Skeletal muscle cell (primary cell): ENCODE measurements at regions not wholly inside any gene's neighbourhood (a gene's known extent, or its start where the extent isn't known, plus 50 kb on each side); places are given as distances from the start of the nearest gene placed in this dataset.
A peak's percentile ranks its signal among the peaks of the same experiment; 100 is the strongest.
"Not testable (repeated sequence)": the region's sequence is repeated elsewhere in the genome, so short reads cannot be mapped to it uniquely, and the experiment has no call there.

Experiments
- DNase-seq: peaks from one replicate; pipeline ENCODE4 v3.0.0-alpha.2; 2010; ENCODE audit warnings: low read depth
- H3K4me3 ChIP-seq: 2 replicates; pipeline ENCODE4 v1.5.1; 2011; ENCODE audit warnings: low read depth, mild to moderate bottlenecking, control low read depth, low read length, moderate library complexity

DNA sequence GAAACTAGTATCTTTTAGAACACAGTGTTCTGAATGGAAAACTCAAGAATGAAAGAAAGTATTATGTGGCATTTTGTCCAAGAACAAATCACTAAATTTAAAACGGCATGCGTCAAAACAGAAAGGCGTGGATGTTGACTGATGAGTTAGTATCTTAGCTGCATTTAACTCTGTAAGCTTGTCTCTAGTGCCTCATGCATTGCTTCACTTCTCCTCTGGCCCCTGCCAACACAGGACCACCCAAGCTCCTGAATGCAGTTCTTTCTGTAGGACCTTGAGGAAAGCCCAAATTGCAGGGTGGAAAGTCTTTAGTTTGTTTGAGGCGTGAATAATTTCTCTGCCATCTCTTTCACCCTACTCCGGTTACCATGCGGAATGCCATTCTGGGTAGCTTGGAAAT is 632.2 kb downstream of the COL12A1 start:
- no peak overlapping the region for H3K4me3 ChIP-seq
- DNase-seq = no peak

DNA sequence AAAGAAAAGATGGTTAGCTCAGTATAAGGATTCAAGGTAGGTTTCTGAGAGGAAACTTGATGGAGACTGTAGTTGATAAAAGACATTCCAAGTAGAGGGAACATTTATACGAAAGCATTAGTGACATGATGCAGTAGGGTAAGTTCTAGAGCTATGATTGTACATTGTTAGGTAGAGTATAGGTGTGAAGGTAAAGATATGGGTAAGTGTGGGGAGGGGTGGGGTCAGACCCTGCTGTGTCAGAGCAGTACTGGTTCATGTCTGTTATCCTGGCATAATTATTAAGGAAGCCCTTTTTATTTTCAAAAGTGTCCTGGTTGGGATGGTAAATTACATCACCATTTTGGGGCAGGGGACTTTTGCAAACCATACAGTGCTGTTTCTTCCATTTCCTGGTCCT is 635.8 kb downstream of the COL12A1 start:
- no peak overlapping the region for H3K4me3 ChIP-seq
- DNase-seq = no peak

DNA sequence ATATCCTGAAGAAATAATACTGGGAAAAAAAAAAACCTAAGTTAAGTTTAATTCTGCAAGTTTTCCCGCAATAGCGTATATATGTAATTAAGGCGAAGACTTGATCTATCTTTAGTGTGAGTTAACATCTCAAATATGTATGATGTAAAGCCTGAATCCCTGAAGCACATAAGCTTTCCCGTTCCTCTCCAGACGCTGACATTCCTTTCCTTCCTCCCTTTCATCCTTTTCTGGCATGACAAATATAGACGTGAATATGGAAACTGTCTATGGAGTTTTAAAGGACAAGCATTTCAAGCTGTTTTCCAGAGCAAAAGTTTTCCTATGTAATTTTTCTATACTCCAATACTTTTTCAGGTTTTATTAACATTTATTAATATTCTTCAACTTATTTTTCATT is 637.0 kb downstream of the COL12A1 start:
- DNase-seq = peak; percentile 51
- no peak overlapping the region for H3K4me3 ChIP-seq

DNA sequence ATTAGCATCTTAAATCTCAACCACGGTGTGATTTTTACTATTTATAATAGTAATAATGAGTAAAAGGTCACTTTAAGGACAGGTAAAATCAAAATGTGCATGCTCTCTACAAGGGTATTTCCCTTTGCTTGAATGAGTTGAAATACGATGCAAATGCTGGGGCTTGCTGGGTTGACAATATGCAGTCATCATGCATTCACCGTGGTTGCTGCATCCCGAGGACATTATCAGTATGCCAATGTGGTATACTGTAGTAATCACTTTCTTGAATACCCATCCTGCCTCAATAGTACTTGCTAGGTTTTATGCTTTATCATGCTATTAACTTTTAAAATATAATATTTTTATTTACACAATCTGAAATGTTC is 637.9 kb downstream of the COL12A1 start:
- H3K4me3 ChIP-seq, DNase-seq: not testable (repeated sequence)

DNA sequence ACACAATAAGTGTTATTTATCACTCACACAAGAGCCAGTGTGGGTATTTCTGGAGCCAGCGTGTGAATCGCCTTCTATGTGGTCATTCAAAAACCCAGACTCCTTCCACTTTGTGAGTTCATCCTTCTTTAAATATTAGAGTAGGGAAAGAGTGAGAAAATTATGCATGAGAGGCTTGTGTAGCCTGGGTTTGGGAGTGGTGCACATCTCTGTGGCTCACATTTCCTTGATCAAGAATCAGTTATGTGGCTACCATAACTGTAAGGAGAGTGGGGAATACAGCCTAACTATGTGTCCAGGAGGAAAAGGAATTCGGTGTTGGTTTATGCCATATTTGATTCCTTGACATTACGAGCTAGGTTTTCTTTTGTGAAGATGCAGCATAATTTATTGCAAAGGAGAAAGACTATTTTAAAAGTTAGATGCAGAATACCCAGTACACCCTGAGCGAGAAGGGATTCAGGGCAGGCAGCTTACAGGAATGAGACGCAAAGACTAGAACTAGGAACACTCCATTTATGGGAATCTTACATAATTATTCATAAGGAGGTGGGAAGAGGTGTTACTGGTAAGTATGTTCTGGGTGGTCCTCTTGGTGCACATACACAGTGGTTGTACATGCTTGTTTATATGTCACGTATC is 638.5 kb downstream of the COL12A1 start:
- DNase-seq = no peak
- H3K4me3 ChIP-seq = no peak overlapping the region

DNA sequence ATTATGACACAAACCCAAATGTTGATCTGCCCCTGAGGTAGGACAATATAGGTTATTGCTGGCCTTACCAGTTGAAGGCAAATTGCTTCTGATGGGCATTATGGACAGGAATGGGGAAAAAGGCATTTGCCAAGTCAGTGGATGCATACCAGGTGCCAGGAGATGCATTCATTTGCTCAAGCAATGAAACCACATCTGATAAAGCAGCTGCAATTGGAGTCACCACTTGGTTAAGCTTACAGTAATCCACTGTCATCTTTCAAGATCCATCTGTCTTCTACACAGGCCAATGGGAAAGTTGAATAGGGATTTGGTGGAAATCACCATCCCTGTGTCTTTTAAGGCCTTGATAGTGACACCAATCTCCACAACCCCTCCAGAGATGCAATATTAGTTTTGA is 648.6 kb downstream of the COL12A1 start:
- no peak for DNase-seq
- H3K4me3 ChIP-seq = no peak overlapping the region

DNA sequence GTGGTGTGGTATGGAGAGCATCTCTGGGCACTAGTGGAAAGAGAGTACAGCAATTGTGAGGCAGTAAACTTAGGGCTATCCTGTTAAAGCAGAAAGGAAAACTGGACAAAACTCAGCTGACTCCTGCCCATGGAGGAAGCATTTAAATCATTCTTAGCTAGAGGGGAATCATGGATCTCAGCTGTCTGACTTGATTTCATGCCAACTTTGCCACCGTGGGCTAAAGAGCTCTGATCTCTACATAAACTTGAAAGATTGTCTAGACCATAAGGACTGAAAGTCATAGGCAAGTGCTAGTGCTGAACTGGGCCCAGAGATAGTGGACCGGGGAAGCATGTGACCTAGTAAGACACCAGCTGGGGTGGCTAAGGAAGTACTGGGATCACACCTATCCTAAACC is 651.8 kb downstream of the COL12A1 start:
- DNase-seq = no peak
- H3K4me3 ChIP-seq = no peak overlapping the region

DNA sequence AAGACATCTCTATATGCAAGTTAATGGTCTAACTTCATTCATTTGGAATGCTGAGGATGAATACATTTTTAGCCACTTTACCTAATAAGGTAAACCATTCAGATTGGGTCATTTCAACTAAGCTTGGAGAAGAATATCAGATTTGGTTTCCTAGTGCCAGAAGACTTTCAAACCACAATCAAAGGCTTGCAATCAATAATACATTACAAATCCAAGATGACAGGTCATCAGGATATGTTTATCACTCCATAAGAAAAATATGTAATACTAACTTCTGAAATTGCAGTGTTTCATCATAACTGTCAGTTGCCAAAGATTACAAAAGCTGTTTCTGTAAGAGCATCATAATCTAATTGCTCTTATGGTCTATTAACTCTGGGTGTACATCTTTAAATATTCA is 654.0 kb downstream of the COL12A1 start:
- no peak overlapping the region for H3K4me3 ChIP-seq
- DNase-seq = no peak

DNA sequence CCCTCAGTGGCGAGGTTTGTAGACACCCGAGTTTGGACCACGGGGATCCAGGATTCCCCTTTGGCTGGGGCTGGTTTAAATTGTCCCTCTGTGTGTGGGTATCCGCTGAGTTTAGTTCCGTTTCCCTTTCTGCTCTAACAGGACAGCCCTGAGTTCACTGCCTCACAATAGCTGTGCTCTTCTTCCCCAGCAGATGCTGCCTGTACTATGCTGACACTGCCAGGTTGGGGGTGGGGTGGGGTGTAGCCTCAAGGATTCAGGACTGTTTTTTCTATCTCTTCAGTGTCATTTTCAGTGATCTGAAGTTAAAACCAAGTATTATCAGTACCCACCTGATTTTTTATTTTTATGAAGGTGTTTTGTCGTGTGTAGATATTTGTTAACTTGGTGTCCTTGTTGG is 655.0 kb downstream of the COL12A1 start:
- no peak overlapping the region for H3K4me3 ChIP-seq
- no peak for DNase-seq

DNA sequence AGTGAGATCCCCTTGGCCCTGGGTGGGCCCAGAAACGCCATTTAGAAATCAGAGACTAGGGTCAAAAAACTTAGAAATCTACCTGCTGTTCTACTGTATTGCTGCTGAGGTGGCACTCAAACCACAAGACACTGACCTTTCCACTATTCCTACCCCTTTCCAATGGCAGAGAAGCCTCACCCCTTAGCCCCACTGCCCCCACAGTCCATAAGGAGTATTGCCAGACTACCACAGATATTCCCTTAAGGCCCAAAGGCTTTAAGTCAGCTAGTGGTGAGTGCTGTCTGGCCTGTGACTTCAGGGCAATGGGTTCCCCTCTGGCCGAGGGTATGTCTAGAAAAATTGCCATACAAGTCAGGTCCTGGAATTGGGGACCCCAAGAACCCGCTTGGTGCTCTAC is 656.1 kb downstream of the COL12A1 start:
- no peak overlapping the region for H3K4me3 ChIP-seq
- DNase-seq = no peak

DNA sequence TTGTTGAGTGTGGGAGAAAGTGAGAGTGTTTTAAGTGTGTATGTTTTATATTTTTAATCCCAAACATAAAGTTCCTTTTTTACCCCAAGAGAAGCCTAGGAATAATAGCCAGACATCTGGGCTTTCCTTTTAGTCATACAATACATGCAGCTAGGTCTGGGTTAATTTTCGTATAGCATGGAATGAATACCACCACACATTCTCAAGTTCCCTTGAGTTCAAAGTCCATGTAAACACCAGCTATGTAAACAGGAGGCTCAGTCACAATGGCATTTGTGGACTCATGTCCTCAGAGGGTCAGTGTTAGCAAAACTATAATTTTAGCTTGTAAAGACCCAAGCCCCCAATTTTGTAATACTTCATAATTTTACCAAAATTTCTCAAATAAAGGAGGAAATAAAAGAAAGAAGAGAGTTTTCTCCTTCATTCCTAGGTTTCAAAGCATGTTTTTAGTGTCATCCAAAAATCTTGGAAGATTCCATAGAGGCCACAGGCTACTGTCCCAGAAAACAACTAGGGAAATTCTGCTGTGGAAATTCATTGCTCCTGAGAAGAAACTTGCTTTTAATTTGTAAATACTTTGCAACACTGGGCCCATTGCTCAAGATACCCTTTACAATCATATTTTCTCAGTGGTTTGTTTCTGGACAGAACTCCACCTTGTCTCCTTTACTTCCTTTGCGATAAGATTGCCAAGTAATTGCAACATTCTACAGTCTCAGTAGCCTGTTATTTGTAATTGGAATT is 671.2 kb downstream of the COL12A1 start:
- H3K4me3 ChIP-seq = no peak overlapping the region
- peak; percentile 34 for DNase-seq

DNA sequence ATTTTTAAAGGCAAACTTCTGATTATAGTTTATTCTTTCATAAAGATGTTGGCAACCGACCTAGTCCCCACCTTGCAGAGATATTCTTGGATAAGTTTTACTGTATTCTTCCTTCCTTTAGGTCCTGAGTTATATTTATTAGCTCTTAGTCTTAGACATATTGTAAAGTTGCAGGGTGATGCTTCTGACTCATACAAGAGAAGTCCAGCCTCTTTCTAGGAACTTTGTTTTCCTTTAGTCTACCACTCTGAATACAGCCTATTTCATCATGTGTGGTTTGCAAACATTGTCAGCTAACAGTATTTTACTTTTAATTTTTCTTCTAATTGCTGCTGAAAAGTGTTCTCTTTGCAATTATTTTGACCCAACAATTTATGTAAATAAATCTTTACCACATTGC is 686.7 kb downstream of the COL12A1 start:
- peak; percentile 45 for DNase-seq
- no peak overlapping the region for H3K4me3 ChIP-seq

DNA sequence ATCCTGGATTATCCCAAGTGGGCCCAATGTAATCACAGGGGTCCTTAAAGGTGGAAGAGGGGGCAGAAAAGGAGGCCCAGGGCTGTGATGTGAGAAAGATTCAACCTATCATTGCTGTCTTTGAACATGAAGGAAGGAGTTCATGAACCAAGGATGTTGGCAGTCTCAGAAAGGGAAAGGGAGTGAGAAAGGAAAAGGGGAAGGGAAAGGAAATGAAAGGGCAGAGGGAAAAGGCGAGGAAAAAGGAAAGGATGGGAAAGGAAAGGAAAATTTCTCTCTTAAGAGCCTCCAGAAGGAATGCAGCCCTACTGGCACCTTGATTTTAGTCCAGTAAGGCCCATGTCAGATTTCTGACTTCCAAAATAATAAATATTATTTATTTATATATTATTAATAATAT is 687.8 kb downstream of the COL12A1 start:
- no peak overlapping the region for H3K4me3 ChIP-seq
- no peak for DNase-seq

DNA sequence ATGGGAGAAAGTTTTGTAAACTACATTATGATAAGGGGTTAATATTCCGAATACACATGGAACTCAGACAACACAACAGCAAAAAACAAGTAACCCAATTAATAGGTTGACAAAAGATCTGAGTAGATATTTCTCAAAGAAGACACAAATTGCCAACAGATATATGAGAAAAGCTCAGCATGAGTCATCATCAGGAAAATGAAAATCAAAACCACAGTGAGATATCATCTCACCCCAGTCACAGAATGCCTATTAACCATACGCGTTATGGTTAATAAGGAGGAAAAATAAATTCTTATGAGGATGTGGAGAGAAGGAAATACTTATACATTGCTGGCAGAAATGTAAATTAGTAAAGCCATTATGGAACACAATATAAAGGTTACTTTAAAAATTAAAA is 695.0 kb downstream of the COL12A1 start:
- DNase-seq = no peak
- no peak overlapping the region for H3K4me3 ChIP-seq

DNA sequence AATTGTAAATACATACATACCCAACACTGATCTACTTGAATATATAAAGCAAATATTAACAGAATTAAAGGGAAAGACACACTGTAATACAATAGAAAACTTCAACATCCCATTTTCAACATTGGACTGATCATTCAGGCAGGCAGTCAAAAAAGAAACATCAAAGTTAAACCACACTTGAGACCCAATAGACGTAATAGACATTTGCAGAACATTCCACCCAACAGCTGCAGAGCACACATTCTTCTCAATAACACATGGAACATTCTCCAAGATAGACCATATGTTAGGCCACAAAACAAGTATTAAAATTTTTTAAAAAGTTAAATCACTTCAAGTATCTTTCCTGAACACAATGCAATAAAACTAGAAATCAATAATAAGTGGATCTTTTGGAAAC is 698.2 kb downstream of the COL12A1 start:
- no peak for DNase-seq
- H3K4me3 ChIP-seq = no peak overlapping the region

DNA sequence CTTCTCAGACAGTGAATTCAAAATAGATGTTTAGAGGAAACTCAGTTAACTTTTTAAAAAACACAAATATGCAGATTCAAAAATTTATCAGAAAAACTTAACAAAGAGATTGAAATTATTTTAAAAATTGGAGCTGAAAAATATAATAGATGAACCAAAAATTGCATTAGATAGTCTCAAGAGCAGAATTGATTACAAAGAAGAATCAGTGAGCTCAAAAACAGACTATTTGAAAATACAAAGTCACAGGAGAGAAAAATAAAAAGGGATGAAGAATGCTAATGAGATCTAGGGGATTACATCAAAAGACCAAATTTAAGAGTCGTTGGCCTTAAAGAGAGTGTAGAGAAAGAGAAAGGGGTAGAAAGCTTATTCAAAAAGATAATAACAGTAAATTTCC is 700.5 kb downstream of the COL12A1 start:
- no peak overlapping the region for H3K4me3 ChIP-seq
- DNase-seq = no peak

DNA sequence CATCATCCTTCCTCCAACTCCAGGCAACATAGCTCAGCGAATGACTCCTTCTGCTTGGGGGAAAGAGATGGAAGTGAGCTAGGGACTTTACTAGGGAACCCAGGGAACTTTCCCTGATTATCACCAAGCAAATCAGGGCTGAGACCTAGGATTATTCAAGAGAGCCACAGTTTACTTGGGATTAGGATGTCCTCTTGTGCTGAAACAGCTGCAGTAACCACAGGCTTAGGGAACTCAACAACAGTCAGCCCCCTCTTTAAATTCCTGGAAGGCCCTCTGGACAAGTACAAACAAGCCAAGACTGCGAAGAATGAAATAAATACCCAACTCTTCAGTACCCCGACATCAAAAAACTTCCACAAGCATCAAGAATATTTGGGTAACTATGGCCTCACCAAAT is 700.9 kb downstream of the COL12A1 start:
- DNase-seq = no peak
- no peak overlapping the region for H3K4me3 ChIP-seq

DNA sequence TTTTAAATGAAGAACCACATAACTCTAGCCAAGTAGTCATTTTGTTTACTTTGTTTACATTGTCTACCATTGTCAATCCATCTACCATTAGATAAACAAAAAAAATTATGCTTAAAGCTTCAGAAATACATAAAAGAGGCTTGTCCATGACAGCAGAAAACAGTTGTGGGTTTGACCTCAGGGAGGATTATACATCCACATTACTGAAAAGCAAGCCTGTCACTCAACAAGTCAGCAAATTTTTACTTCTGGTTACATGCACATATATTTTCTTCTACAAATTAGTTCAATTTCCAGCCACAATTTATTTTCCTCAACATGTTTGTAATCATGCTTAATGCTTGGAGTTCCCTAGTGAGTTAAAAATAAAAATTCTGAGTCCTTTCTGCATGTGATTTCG is 713.3 kb downstream of the COL12A1 start:
- no peak for DNase-seq
- H3K4me3 ChIP-seq = no peak overlapping the region

DNA sequence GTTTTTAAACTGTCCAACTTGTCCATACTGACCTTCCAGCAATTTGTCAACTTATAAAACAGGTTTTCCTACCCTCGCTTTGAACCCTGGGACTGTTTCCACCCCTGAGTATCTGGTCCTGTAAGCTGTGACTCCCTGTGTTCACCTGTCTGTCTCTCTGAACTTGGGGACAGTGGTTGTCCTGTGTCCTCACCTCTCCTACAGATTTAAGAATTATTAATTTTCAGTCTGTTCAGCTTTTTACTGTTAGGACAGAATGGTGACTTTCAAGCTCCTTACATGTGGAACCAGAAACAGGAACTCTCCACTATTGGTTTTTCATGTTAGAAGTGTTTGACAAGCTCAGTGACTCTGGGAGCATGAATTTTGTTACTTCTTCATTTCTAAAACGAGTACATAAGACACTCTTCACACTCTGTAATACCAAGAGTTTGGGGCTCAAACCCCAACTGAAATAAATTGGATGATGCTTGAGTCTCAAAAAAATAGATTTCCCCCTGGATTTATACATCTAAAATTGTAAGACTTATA is 713.9 kb downstream of the COL12A1 start:
- H3K4me3 ChIP-seq = no peak overlapping the region
- no peak for DNase-seq

DNA sequence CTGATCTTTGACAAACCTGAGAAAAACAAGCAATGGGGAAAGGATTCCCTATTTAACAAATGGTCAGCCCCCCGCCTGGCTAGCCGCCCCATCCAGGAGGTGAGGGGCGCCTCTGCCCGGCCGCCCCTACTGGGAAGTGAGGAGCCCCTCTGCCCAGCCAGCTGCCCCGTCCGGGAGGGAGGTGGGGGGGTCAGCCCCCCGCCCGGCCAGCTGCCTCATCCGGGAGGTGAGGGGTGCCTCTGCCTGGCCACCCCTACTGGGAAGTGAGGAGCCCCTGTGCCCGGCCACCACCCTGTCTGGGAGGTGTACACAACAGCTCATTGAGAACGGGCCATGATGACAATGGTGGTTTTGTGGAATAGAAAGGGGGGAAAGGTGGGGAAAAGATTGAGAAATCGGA is 717.1 kb downstream of the COL12A1 start:
- DNase-seq, H3K4me3 ChIP-seq: not testable (repeated sequence)

DNA sequence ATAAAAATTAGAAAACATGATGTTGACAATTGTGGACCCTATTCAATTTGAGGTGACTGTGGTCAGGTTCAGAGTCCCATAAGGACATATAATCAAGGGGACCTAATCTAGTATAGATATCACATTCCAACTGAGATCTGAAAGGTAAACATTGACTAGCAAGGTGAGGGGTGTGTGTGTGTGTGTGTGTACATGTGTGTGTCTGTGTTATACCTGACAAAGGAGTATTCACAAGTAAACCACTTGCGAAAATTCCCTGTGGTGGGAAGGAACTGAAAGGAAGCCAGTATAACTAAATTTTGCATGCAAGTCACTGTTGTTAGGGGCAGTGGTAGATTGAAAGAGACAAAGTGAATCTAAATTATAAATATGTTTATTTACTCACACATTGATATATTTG is 723.7 kb downstream of the COL12A1 start:
- DNase-seq = no peak
- H3K4me3 ChIP-seq = no peak overlapping the region
